HCT116 (cell line): ENCODE measurements at regions not wholly inside any gene's neighbourhood (a gene's known extent, or its start where the extent isn't known, plus 50 kb on each side); places are given as distances from the start of the nearest gene placed in this dataset.

ENCODE experiments used
- ATAC-seq: fragments of 200-7000 bp; cut with Tn5 transposase; 2 replicates; pipeline ENCODE4 v1.9.1; 2020; ENCODE audit warnings: mild to moderate bottlenecking, moderate library complexity
- BruUV-seq: library from RNA; stranded (reverse); fragments of 400-500 nt; replicated peaks from 2 replicates; lab custom pipeline; 2021; lab: Mats Ljungman, UMichigan
- CTCF ChIA-PET: fragments of 300-600 bp; sonication (Branson Sonifier 250); formaldehyde crosslinking; loops from one replicate; lab custom pipeline; 2021; ENCODE audit warnings: antibody characterized with exemption; lab: Charles Lee
- POLR2A ChIA-PET: fragments of 300-600, 350-600 bp; sonication (Branson Sonifier 250); formaldehyde crosslinking; loops from one replicate; lab custom pipeline; 2021; ENCODE audit warnings: antibody characterized with exemption; lab: Charles Lee
- RAD21 ChIA-PET, 2 experiments: fragments of 300-600 bp; sonication (Branson Sonifier 250); formaldehyde crosslinking; loops; one replicate each; lab custom pipeline; 2023; ENCODE audit warnings: low total read pairs in 2 of 2; ENCODE audit not compliant: uncharacterized antibody in 2 of 2, unreplicated experiment in 2 of 2, low non-redundant PET in 1 of 2; lab: Charles Lee
- DNase-seq: peaks from one replicate; pipeline ENCODE4 v3.0.0-alpha.2; 2010; ENCODE audit warnings: low read depth, low spot score
- H2AFZ ChIP-seq: fragments of 200-600 bp; shearing (Covaris generic), sonication (generic); 2 replicates; pipeline ENCODE4 v1.6.1; 2017; ENCODE audit warnings: low read depth, mixed run types, mixed read lengths, antibody characterized with exemption, low read length; ENCODE audit not compliant: poor library complexity, severe bottlenecking
- H3K27ac ChIP-seq: 2 replicates; pipeline ENCODE4 v1.5.1; 2012; ENCODE audit warnings: low read depth, low read length
- H3K27me3 ChIP-seq: fragments of 200-600 bp; sonication (generic); 2 replicates; pipeline ENCODE4 v1.6.1; 2016; ENCODE audit warnings: mixed run types, low read length, mixed read lengths; ENCODE audit not compliant: insufficient read depth
- H3K36me3 ChIP-seq, 2 experiments: fragments of 200-500 bp in 1 of 2; fragments of 200-600 bp in 1 of 2; sonication (Bioruptor generic) in 1 of 2; sonication (generic) in 1 of 2; 2 replicates each; pipeline versions ENCODE4 v1.5.1 to v1.6.1; 2014 to 2016; ENCODE audit warnings: low read length in 2 of 2, inconsistent platforms in 1 of 2, mixed read lengths in 1 of 2, mixed run types in 1 of 2; ENCODE audit not compliant: insufficient read depth in 2 of 2, control insufficient read depth in 1 of 2
- H3K4me1 ChIP-seq, 2 experiments: fragments of 200-600 bp in 1 of 2; sonication (generic) in 1 of 2; 2 replicates each; pipeline versions ENCODE4 v1.5.1 to v1.6.1; 2012 to 2017; ENCODE audit warnings: low read length in 2 of 2, inconsistent platforms in 1 of 2, mild to moderate bottlenecking in 1 of 2, mixed read lengths in 1 of 2, mixed run types in 1 of 2, moderate library complexity in 1 of 2; ENCODE audit not compliant: insufficient read depth in 2 of 2, control insufficient read depth in 1 of 2
- H3K4me2 ChIP-seq: fragments of 200-600 bp; sonication (generic); 2 replicates; pipeline ENCODE4 v1.6.1; 2017; ENCODE audit warnings: mixed run types, low read length, mixed read lengths
- H3K4me3 ChIP-seq, 2 experiments: fragments of 200-600 bp in 1 of 2; sonication (generic) in 1 of 2; replicated peaks in 1 of 2; 2 replicates each; pipeline ENCODE4 v1.5.1; 2011 to 2016; ENCODE audit warnings: low read length in 2 of 2, control low read depth in 1 of 2, low read depth in 1 of 2, mild to moderate bottlenecking in 1 of 2, mixed read lengths in 1 of 2, mixed run types in 1 of 2
- H3K79me2 ChIP-seq: fragments of 200-600 bp; sonication (generic); 2 replicates; pipeline ENCODE4 v1.6.1; 2017; ENCODE audit warnings: mild to moderate bottlenecking, mixed run types, low read length, moderate library complexity, mixed read lengths; ENCODE audit not compliant: insufficient read depth
- H3K9ac ChIP-seq: fragments of 200-600 bp; sonication (generic); 2 replicates; pipeline ENCODE4 v1.6.1; 2016; ENCODE audit warnings: low read length, mixed read lengths
- H3K9me2 ChIP-seq: fragments of 200-600 bp; sonication (generic), shearing (Covaris generic); 2 replicates; pipeline ENCODE4 v1.6.1; 2017; ENCODE audit warnings: mixed run types, mild to moderate bottlenecking, moderate library complexity; ENCODE audit not compliant: insufficient read depth
- H3K9me3 ChIP-seq, 2 experiments: fragments of 200-500 bp in 1 of 2; fragments of 200-600 bp in 1 of 2; sonication (Bioruptor generic) in 1 of 2; sonication (generic) in 1 of 2; 2 replicates each; pipeline ENCODE4 v1.6.1; 2014 to 2017; ENCODE audit warnings: low read length in 2 of 2, mixed read lengths in 2 of 2, inconsistent platforms in 1 of 2, low read depth in 1 of 2, mild to moderate bottlenecking in 1 of 2, mixed run types in 1 of 2, moderate library complexity in 1 of 2; ENCODE audit not compliant: control insufficient read depth in 1 of 2, insufficient read depth in 1 of 2
- H4K20me1 ChIP-seq: fragments of 200-600 bp; sonication (generic), shearing (Covaris generic); 2 replicates; pipeline ENCODE4 v1.6.1; 2017; ENCODE audit warnings: mixed run types, mild to moderate bottlenecking, moderate library complexity; ENCODE audit not compliant: insufficient read depth
- CBX3 ChIP-seq: IDR thresholded peaks from 2 replicates; pipeline ENCODE4 v1.6.1; 2012; ENCODE audit warnings: low read depth
- EGR1 ChIP-seq: IDR thresholded peaks from 2 replicates; pipeline ENCODE4 v1.6.1; 2012; ENCODE audit warnings: low read depth
- ELF1 ChIP-seq: IDR thresholded peaks from 2 replicates; pipeline ENCODE4 v1.6.1; 2012; ENCODE audit warnings: low read depth, borderline replicate concordance
- EZH2phosphoT487 ChIP-seq: fragments of 200-600 bp; IDR thresholded peaks from 2 replicates; pipeline ENCODE4 v1.6.1; 2018; ENCODE audit warnings: antibody characterized with exemption, borderline replicate concordance
- JUND ChIP-seq: IDR thresholded peaks from 2 replicates; pipeline ENCODE4 v1.6.1; 2012
- POLR2A ChIP-seq: IDR thresholded peaks from 2 replicates; pipeline ENCODE4 v1.7.0; 2011; ENCODE audit warnings: borderline replicate concordance; ENCODE audit not compliant: insufficient read depth, insufficient read length; ENCODE audit errors: extremely low read depth
- POLR2AphosphoS5 ChIP-seq: IDR thresholded peaks from 2 replicates; pipeline ENCODE4 v1.6.1; 2011; ENCODE audit warnings: mild to moderate bottlenecking, low read depth, low read length, moderate library complexity
- RAD21 ChIP-seq: IDR thresholded peaks from 2 replicates; pipeline ENCODE4 v1.6.1; 2012; ENCODE audit warnings: low read depth, mild to moderate bottlenecking
- SP1 ChIP-seq: IDR thresholded peaks from 2 replicates; pipeline ENCODE4 v1.6.1; 2012; ENCODE audit warnings: low read depth
- SRF ChIP-seq: IDR thresholded peaks from 2 replicates; pipeline ENCODE4 v1.6.1; 2012; ENCODE audit warnings: low read depth
- TCF7L2 ChIP-seq: IDR thresholded peaks from 2 replicates; pipeline ENCODE4 v1.7.0; 2011; ENCODE audit warnings: borderline replicate concordance, inconsistent platforms; ENCODE audit not compliant: insufficient read depth, insufficient read length; ENCODE audit errors: extremely low read depth
- ZFX ChIP-seq: fragments of 450-650 bp; IDR thresholded peaks from 2 replicates; pipeline ENCODE4 v1.6.1; 2017
- intact Hi-C: fragments of 100-400 bp; cut with micrococcal nuclease; formaldehyde crosslinking; loops from 2 replicates; pipeline ENCODE4 v1.10.0; 2022
- TF ChIP-seq, protein P1 (sequence below), 3 experiments: fragments of 200-600 bp in 1 of 3; sonication (generic) in 1 of 3; IDR thresholded peaks in 2 of 3; conservative IDR thresholded peaks in 1 of 3; 2 replicates each; pipeline ENCODE4 v1.5.1; 2012 to 2017; ENCODE audit warnings: low read depth in 2 of 3, low read length in 2 of 3, antibody characterized with exemption in 1 of 3, borderline replicate concordance in 1 of 3, control low read depth in 1 of 3, mild to moderate bottlenecking in 1 of 3, mixed read lengths in 1 of 3, mixed run types in 1 of 3, moderate library complexity in 1 of 3; ENCODE audit not compliant: insufficient read depth in 1 of 3
- TF ChIP-seq, protein P2 (sequence below): IDR thresholded peaks from 2 replicates; pipeline ENCODE4 v1.6.1; 2012
- TF ChIP-seq, protein P3 (sequence below): IDR thresholded peaks from 2 replicates; pipeline ENCODE4 v1.6.1; 2012

DNA sequence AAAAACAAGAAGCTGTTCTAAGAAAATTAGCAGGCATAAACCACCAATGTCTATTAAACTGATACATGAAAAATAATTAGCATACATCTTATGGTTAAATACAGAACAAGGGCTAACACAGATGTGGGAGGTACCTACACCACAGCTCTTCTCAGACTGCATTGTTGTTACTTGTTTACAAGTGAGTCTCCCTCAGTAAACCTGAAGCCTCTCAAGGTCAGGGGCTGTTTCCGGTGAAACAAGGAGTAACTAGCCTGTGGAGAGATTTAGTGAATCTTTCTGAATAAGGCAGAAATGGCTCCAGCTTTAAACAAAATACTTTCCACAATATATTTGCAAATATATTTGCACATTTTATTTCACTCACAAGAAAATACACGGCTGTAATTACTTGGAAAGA is 244.0 kb downstream of the FIGN start:
- no peaks in the 10 kb centered on the region for H3K4me1 ChIP-seq
- H3K9me2 ChIP-seq: no peaks in the 10 kb centered on the region
- H4K20me1 ChIP-seq: no peaks in the 10 kb centered on the region
- H3K4me3 ChIP-seq: no peak overlapping the region
- no TSS peak for BruUV-seq
- H3K9ac ChIP-seq: no peak overlapping the region
- no peaks in the 10 kb centered on the region for H3K79me2 ChIP-seq
- TF ChIP-seq EGR1: no peak
- TF ChIP-seq POLR2AphosphoS5: no peak
- TF ChIP-seq, protein P1, sequence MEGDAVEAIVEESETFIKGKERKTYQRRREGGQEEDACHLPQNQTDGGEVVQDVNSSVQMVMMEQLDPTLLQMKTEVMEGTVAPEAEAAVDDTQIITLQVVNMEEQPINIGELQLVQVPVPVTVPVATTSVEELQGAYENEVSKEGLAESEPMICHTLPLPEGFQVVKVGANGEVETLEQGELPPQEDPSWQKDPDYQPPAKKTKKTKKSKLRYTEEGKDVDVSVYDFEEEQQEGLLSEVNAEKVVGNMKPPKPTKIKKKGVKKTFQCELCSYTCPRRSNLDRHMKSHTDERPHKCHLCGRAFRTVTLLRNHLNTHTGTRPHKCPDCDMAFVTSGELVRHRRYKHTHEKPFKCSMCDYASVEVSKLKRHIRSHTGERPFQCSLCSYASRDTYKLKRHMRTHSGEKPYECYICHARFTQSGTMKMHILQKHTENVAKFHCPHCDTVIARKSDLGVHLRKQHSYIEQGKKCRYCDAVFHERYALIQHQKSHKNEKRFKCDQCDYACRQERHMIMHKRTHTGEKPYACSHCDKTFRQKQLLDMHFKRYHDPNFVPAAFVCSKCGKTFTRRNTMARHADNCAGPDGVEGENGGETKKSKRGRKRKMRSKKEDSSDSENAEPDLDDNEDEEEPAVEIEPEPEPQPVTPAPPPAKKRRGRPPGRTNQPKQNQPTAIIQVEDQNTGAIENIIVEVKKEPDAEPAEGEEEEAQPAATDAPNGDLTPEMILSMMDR (IDR thresholded peaks at IDR 0.05 in 2 of 3, conservative IDR thresholded peaks at IDR 0.05 in 1 of 3; ENCODE audit: borderline replicate concordance in 1 of 3, insufficient read depth in 1 of 3, low read depth in 2 of 3, low read length in 2 of 3): no peak
- TF ChIP-seq CBX3: no peak
- TF ChIP-seq RAD21: no peak
- TF ChIP-seq ZFX: no peak
- TF ChIP-seq, protein P2, sequence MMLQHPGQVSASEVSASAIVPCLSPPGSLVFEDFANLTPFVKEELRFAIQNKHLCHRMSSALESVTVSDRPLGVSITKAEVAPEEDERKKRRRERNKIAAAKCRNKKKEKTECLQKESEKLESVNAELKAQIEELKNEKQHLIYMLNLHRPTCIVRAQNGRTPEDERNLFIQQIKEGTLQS: no peak
- H3K27ac ChIP-seq: no peak overlapping the region
- no peak overlapping the region for H3K4me2 ChIP-seq
- no peaks in the 10 kb centered on the region for H3K36me3 ChIP-seq
- intact Hi-C loops: no loop called here
- ChIA-PET RAD21 (no interaction called here), POLR2A (no interaction called here), CTCF (no interaction called here)
- ATAC-seq: no peak
- DNase-seq: no peak
- no peak overlapping the region for H2AFZ ChIP-seq
- no peaks in the 10 kb centered on the region for H3K9me3 ChIP-seq
- peaks cover 39% of the 10 kb centered on the region for H3K27me3 ChIP-seq

DNA sequence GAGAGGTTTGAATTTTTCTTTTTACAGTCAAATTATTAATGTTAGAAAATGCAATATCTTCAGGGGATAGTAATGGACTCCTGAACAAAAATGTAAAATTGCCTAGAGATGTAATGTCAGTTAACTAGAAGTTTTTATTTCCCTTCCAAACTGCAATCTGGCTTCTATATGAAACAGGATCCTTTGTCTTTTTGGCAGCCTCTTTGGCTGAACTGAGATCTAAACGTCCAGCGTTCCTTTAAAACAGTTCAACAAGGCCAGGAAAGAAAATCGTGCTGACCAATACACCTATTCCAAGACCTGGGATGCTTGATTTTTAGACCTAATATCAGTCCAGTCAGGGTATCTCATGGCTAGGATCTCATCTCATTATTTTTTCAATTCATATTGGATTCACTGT is 245.5 kb downstream of the FIGN start:
- Histone ChIP-seq H2AFZ (no peak overlapping the region), H3K4me2 (no peak overlapping the region), H3K9me2 (no peaks in the 10 kb centered on the region), H3K9me3 (no peaks in the 10 kb centered on the region), H3K4me1 (no peaks in the 10 kb centered on the region), H3K27me3 (peaks cover 39% of the 10 kb centered on the region), H3K4me3 (no peak overlapping the region), H3K79me2 (no peaks in the 10 kb centered on the region), H4K20me1 (no peaks in the 10 kb centered on the region), H3K36me3 (no peaks in the 10 kb centered on the region), H3K9ac (no peak overlapping the region), H3K27ac (no peak overlapping the region)
- TF ChIP-seq POLR2AphosphoS5 (no peak), ZFX (no peak), TCF7L2 (no peak), SRF (no peak), POLR2A (no peak), CBX3 (no peak), ELF1 (no peak), EZH2phosphoT487 (no peak), SP1 (no peak), JUND (no peak)
- TF ChIP-seq, protein P2: no peak
- TF ChIP-seq, protein P1 (IDR thresholded peaks at IDR 0.05 in 2 of 3, conservative IDR thresholded peaks at IDR 0.05 in 1 of 3; ENCODE audit: borderline replicate concordance in 1 of 3, insufficient read depth in 1 of 3, low read depth in 2 of 3, low read length in 2 of 3): no peak
- TF ChIP-seq, protein P3, sequence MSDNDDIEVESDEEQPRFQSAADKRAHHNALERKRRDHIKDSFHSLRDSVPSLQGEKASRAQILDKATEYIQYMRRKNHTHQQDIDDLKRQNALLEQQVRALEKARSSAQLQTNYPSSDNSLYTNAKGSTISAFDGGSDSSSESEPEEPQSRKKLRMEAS: no peak
- ChIA-PET POLR2A (no interaction called here), CTCF (no interaction called here), RAD21 (no interaction called here)
- DNase-seq (no peak), ATAC-seq (no peak)
- BruUV-seq: no TSS peak
- intact Hi-C loops: no loop called here
